ENCODE measurements at regions not wholly inside any gene's neighbourhood (a gene's known extent, or its start where the extent isn't known, plus 50 kb on each side); places are given as distances from the start of the nearest gene placed in this dataset.

DNA sequence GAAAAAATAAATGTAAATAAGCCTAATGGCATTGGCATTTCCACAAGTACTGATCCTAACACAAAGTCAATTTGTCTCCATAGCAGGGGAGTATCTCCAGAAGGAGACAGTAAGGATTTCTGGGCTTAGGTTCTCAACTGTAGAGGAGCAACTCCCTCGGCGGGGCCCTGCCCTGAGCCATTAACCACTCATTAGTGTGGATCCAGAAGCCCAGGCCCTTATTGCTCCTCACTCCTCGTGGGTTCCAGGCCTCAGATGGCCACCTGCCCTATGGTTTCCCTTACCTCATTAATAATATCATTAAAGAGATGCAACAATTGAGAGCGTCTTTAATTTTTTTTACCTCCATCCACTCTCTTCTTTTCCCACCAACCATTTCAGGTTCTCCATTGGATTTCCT is 85.3 kb upstream of the CLDN18 start (continued):
- TF ChIP-seq, protein P1, sequence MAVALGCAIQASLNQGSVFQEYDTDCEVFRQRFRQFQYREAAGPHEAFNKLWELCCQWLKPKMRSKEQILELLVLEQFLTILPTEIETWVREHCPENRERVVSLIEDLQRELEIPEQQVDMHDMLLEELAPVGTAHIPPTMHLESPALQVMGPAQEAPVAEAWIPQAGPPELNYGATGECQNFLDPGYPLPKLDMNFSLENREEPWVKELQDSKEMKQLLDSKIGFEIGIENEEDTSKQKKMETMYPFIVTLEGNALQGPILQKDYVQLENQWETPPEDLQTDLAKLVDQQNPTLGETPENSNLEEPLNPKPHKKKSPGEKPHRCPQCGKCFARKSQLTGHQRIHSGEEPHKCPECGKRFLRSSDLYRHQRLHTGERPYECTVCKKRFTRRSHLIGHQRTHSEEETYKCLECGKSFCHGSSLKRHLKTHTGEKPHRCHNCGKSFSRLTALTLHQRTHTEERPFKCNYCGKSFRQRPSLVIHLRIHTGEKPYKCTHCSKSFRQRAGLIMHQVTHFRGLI (tag by site-specific recombination; IDR thresholded peaks at IDR 0.05) = no peak
- TF ChIP-seq, protein P2, sequence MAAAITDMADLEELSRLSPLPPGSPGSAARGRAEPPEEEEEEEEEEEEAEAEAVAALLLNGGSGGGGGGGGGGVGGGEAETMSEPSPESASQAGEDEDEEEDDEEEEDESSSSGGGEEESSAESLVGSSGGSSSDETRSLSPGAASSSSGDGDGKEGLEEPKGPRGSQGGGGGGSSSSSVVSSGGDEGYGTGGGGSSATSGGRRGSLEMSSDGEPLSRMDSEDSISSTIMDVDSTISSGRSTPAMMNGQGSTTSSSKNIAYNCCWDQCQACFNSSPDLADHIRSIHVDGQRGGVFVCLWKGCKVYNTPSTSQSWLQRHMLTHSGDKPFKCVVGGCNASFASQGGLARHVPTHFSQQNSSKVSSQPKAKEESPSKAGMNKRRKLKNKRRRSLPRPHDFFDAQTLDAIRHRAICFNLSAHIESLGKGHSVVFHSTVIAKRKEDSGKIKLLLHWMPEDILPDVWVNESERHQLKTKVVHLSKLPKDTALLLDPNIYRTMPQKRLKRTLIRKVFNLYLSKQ (tag by site-specific recombination; IDR thresholded peaks at IDR 0.05; ENCODE audit: borderline replicate concordance) = no peak
- TF ChIP-seq ZNF701 (tag by site-specific recombination; IDR thresholded peaks at IDR 0.05) (no peak), ZBTB7A (tag by site-specific recombination; IDR thresholded peaks at IDR 0.05; ENCODE audit: low read depth) (no peak), ZNF2 (tag by site-specific recombination; IDR thresholded peaks at IDR 0.05) (no peak), ZNF19 (tag by site-specific recombination; IDR thresholded peaks at IDR 0.05; ENCODE audit: low read depth) (no peak), GLI4 (tag by site-specific recombination; IDR thresholded peaks at IDR 0.05) (no peak), ZNF585B (tag by site-specific recombination; IDR thresholded peaks at IDR 0.05) (no peak), ZNF521 (tag by site-specific recombination; IDR thresholded peaks at IDR 0.05) (no peak), REPIN1 (tag by site-specific recombination; IDR thresholded peaks at IDR 0.05; ENCODE audit: low read depth) (no peak), ZNF221 (tag by site-specific recombination; IDR thresholded peaks at IDR 0.05; ENCODE audit: borderline replicate concordance) (no peak)
- TF ChIP-seq, protein P3, sequence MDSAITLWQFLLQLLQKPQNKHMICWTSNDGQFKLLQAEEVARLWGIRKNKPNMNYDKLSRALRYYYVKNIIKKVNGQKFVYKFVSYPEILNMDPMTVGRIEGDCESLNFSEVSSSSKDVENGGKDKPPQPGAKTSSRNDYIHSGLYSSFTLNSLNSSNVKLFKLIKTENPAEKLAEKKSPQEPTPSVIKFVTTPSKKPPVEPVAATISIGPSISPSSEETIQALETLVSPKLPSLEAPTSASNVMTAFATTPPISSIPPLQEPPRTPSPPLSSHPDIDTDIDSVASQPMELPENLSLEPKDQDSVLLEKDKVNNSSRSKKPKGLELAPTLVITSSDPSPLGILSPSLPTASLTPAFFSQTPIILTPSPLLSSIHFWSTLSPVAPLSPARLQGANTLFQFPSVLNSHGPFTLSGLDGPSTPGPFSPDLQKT (IDR thresholded peaks at IDR 0.05; ENCODE audit: borderline replicate concordance, low read depth, low read length) = no peak
- TF ChIP-seq, protein P4, sequence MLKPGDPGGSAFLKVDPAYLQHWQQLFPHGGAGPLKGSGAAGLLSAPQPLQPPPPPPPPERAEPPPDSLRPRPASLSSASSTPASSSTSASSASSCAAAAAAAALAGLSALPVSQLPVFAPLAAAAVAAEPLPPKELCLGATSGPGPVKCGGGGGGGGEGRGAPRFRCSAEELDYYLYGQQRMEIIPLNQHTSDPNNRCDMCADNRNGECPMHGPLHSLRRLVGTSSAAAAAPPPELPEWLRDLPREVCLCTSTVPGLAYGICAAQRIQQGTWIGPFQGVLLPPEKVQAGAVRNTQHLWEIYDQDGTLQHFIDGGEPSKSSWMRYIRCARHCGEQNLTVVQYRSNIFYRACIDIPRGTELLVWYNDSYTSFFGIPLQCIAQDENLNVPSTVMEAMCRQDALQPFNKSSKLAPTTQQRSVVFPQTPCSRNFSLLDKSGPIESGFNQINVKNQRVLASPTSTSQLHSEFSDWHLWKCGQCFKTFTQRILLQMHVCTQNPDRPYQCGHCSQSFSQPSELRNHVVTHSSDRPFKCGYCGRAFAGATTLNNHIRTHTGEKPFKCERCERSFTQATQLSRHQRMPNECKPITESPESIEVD (tag by site-specific recombination; IDR thresholded peaks at IDR 0.05) = no peak

DNA sequence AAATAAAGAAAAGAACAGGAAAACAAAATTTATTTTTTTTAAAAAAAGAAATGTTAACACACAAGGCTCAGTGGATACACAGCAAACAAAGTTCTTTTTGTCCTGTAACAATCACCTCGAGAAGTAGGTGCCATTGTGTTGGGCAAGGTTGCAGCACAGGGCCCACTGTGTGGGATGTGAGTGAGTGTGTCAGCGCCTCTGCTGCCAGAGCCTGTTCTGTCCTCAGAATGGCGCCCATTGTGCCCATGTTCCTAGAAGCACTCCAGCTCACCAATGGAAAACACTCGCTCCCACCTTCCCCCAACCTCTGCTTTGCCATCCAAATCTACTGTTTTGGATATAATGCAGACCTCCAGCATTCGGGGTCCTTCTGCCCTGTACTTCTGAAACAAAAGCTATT is 84.9 kb upstream of the CLDN18 start:
- no peaks in the 10 kb centered on the region for H3K36me3 ChIP-seq (ENCODE audit: control insufficient read depth in 2 of 2, insufficient read depth in 1 of 2, low read length in 2 of 2)
- H3K4me3 ChIP-seq (ENCODE audit: low read depth, low read length) = no peak overlapping the region
- no peaks in the 10 kb centered on the region for H3K9me3 ChIP-seq (ENCODE audit: control insufficient read depth, insufficient read depth, low read depth, low read length)
- ChIA-PET CTCF (no interaction called here), POLR2A (no interaction called here)
- H3K27ac ChIP-seq (ENCODE audit: extremely low read depth, low read depth, low read length) = no peak overlapping the region
- H3K4me1 ChIP-seq (ENCODE audit: control insufficient read depth, insufficient read depth, low read length) = no peaks in the 10 kb centered on the region
- TF ChIP-seq ZEB2 (tag by site-specific recombination; IDR thresholded peaks at IDR 0.05) (no peak), ZNF140 (tag by site-specific recombination; IDR thresholded peaks at IDR 0.05) (no peak)
- TF ChIP-seq, protein P5, sequence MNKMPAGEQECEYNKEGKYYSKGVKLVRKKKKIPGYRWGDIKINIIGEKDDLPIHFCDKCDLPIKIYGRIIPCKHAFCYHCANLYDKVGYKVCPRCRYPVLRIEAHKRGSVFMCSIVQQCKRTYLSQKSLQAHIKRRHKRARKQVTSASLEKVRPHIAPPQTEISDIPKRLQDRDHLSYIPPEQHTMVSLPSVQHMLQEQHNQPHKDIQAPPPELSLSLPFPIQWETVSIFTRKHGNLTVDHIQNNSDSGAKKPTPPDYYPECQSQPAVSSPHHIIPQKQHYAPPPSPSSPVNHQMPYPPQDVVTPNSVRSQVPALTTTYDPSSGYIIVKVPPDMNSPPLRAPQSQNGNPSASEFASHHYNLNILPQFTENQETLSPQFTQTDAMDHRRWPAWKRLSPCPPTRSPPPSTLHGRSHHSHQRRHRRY (tag by site-specific recombination; IDR thresholded peaks at IDR 0.05) = no peak

DNA sequence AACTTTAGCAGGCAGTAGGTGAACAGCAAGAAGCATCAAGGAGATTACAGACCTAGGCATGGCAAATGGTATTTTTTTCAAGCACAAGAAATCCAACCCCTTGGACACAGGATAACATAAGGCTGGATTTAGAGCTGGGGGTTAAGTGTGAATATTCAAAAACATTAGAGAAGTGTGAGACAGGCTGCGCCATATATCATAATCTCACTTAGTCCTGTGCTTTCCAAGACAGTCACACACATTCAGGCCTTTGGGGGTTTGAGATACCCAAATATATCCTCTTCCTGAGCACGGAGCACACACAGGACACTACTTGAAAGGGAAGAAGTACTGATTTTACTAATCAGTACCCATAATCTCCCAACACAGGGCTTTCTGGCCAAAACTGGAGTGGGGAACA is 83.0 kb upstream of the CLDN18 start:
- H3K4me1 ChIP-seq (ENCODE audit: control insufficient read depth, insufficient read depth, low read length) = no peaks in the 10 kb centered on the region
- TF ChIP-seq GLI4 (tag by site-specific recombination; IDR thresholded peaks at IDR 0.05) = no peak
- no peak for TF ChIP-seq ZNF626 (tag by site-specific recombination; IDR thresholded peaks at IDR 0.05)
- no peak for TF ChIP-seq ZNF48 (tag by site-specific recombination; IDR thresholded peaks at IDR 0.05)
- TF ChIP-seq, protein P6, sequence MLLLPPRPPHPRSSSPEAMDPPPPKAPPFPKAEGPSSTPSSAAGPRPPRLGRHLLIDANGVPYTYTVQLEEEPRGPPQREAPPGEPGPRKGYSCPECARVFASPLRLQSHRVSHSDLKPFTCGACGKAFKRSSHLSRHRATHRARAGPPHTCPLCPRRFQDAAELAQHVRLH (tag by site-specific recombination; IDR thresholded peaks at IDR 0.05) = no peak
- no peak for TF ChIP-seq ZNF169 (tag by site-specific recombination; IDR thresholded peaks at IDR 0.05)
- no peak for TF ChIP-seq ZFHX2 (tag by site-specific recombination; conservative IDR thresholded peaks at IDR 0.05)
- TF ChIP-seq ZNF843 (tag by site-specific recombination; IDR thresholded peaks at IDR 0.05) = no peak
- TF ChIP-seq YY1 (tag by site-specific recombination; IDR thresholded peaks at IDR 0.05) = no peak
- ChIA-PET POLR2A (no interaction called here), CTCF (no interaction called here)
- no peak overlapping the region for H3K4me3 ChIP-seq (ENCODE audit: low read depth, low read length)
- no peak overlapping the region for H3K27ac ChIP-seq (ENCODE audit: extremely low read depth, low read depth, low read length)
- no peaks in the 10 kb centered on the region for H3K9me3 ChIP-seq (ENCODE audit: control insufficient read depth, insufficient read depth, low read depth, low read length)
- no peaks in the 10 kb centered on the region for H3K36me3 ChIP-seq (ENCODE audit: control insufficient read depth in 2 of 2, insufficient read depth in 1 of 2, low read length in 2 of 2)

Data from HEK293 (cell line).